ENCODE measurements at regions not wholly inside any gene's neighbourhood (a gene's known extent, or its start where the extent isn't known, plus 50 kb on each side); places are given as distances from the start of the nearest gene placed in this dataset.

GRCh38 chr3:182215881-182216280 is 504.2 kb downstream of the SOX2 start:
- no peaks in the 10 kb centered on the region for H3K9me3 Mint-ChIP-seq
- no peaks in the 10 kb centered on the region for H3K27me3 Mint-ChIP-seq (ENCODE audit: low read depth)
- no peak for TF ChIP-seq CTCF (IDR thresholded peaks at IDR 0.05; ENCODE audit: unreplicated experiment in 3 of 3)
- no peaks in the 10 kb centered on the region for H3K36me3 Mint-ChIP-seq (ENCODE audit: low read depth)
- H3K4me3 Mint-ChIP-seq, result no peak overlapping the region
- H3K27ac Mint-ChIP-seq, result no peak overlapping the region
- H3K4me1 Mint-ChIP-seq, result no peaks in the 10 kb centered on the region

GRCh38 chr3:182216311-182216970 is 504.7 kb downstream of the SOX2 start:
- Mint-ChIP-seq H3K4me3 (no peak overlapping the region), H3K27ac (no peak overlapping the region), H3K36me3 (ENCODE audit: low read depth) (no peaks in the 10 kb centered on the region), H3K27me3 (ENCODE audit: low read depth) (no peaks in the 10 kb centered on the region), H3K4me1 (no peaks in the 10 kb centered on the region), H3K9me3 (no peaks in the 10 kb centered on the region)
- TF ChIP-seq CTCF (IDR thresholded peaks at IDR 0.05; ENCODE audit: unreplicated experiment in 3 of 3), result no peak

GRCh38 chr3:182220013-182220412 is 508.3 kb downstream of the SOX2 start:
- Mint-ChIP-seq H3K4me1 (no peaks in the 10 kb centered on the region), H3K27ac (no peak overlapping the region), H3K27me3 (ENCODE audit: low read depth) (no peaks in the 10 kb centered on the region), H3K36me3 (ENCODE audit: low read depth) (no peaks in the 10 kb centered on the region), H3K9me3 (peaks cover 2% of the 10 kb centered on the region), H3K4me3 (no peak overlapping the region)
- no peak for TF ChIP-seq CTCF (IDR thresholded peaks at IDR 0.05; ENCODE audit: unreplicated experiment in 3 of 3)

- Mint-ChIP-seq H3K27ac (no peak overlapping the region), H3K4me3 (no peak overlapping the region), H3K36me3 (ENCODE audit: low read depth) (no peaks in the 10 kb centered on the region), H3K27me3 (ENCODE audit: low read depth) (no peaks in the 10 kb centered on the region), H3K9me3 (peaks cover 4% of the 10 kb centered on the region), H3K4me1 (no peaks in the 10 kb centered on the region)
- no peak for TF ChIP-seq CTCF (IDR thresholded peaks at IDR 0.05; ENCODE audit: unreplicated experiment in 3 of 3)
Observed at GRCh38 chr3:182220471-182220870, 508.7 kb downstream of the SOX2 start.

- H3K4me3 Mint-ChIP-seq, result no peak overlapping the region
- H3K9me3 Mint-ChIP-seq, result peaks cover 12% of the 10 kb centered on the region
- H3K4me1 Mint-ChIP-seq, result no peaks in the 10 kb centered on the region
- no peak for TF ChIP-seq CTCF (IDR thresholded peaks at IDR 0.05; ENCODE audit: unreplicated experiment in 3 of 3)
- H3K27me3 Mint-ChIP-seq (ENCODE audit: low read depth), result no peaks in the 10 kb centered on the region
- H3K36me3 Mint-ChIP-seq (ENCODE audit: low read depth), result no peaks in the 10 kb centered on the region
- H3K27ac Mint-ChIP-seq, result no peak overlapping the region
Observed at GRCh38 chr3:182226995-182227394, 515.3 kb downstream of the SOX2 start.

GRCh38 chr3:182233405-182233804 is 521.7 kb downstream of the SOX2 start:
- Mint-ChIP-seq H3K36me3 (ENCODE audit: low read depth) (no peaks in the 10 kb centered on the region), H3K27me3 (ENCODE audit: low read depth) (no peaks in the 10 kb centered on the region), H3K4me1 (no peaks in the 10 kb centered on the region), H3K27ac (no peak overlapping the region), H3K9me3 (no peaks in the 10 kb centered on the region), H3K4me3 (no peak overlapping the region)
- no peak for TF ChIP-seq CTCF (IDR thresholded peaks at IDR 0.05; ENCODE audit: unreplicated experiment in 3 of 3)
